ENCODE measurements at regions not wholly inside any gene's neighbourhood (a gene's known extent, or its start where the extent isn't known, plus 50 kb on each side); places are given as distances from the start of the nearest gene placed in this dataset.

DNA sequence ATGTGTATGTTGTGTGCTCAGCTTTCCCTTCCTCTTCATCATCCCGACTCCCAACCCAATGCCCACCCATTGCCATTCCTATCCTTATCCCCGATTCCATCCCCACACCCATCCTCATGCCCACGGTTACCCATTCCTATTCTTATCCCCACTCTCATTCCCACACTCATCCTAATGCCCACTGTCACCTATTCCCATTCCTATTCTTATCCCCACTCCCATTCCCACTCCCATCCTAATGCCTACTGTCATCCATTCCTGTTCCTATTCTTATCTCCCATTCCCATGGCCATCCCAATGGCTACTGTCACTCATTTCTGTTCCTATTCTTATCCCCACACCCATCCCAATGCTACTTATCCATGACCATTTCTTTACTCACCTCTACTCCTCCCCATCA is 254.1 kb downstream of the DHX35 start:
- intact Hi-C loops (cut with DNase I; ENCODE audit: low total_unique reads), result no loop called here
- Histone ChIP-seq H3K4me3 (no peak overlapping the region), H3K4me1 (peaks cover 0 to 3% (median 0%) of the 10 kb centered on the region in 4 donors), H3K27me3 (peaks cover 0 to 3% (median 0%) of the 10 kb centered on the region in 3 donors), H3K36me3 (no peaks in the 10 kb centered on the region), H3K9me3 (no peaks in the 10 kb centered on the region), H3K27ac (no peak overlapping the region)
- no peak for DNase-seq
- WGBS, 5 donors, result 79 to 94% (median 90%) methylated on average over 3 of the region's 3 CpGs
- TF ChIP-seq CTCF (IDR thresholded peaks at IDR 0.05) (no peak), EP300 (IDR thresholded peaks at IDR 0.05) (no peak)

DNA sequence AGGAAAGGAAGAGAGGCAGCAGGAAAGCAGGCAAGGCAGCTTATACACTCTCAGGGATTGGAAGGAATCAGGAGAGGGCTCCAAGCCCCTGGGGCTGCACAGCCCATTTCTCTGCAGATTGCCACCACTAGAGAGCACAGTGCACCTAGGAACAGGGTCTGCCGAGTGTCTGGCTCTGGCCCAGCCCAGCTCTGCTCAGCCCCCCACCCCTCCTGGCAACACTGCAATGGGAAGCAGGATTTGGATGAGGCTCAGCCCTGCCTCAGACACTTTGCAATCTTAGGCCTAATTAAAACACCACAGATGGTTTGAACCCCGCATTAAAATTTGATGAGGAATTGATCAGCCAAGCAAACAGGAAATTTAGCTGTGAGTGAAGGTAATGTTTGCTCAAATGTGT is 252.7 kb downstream of the DHX35 start:
- no peaks in the 10 kb centered on the region for H3K36me3 ChIP-seq
- TF ChIP-seq CTCF (IDR thresholded peaks at IDR 0.05), result no peak
- TF ChIP-seq POLR2A (IDR thresholded peaks at IDR 0.05), result no peak
- TF ChIP-seq POLR2AphosphoS5 (IDR thresholded peaks at IDR 0.05), result no peak
- TF ChIP-seq EP300 (IDR thresholded peaks at IDR 0.05), result no peak
- intact Hi-C loops (cut with DNase I; ENCODE audit: low total_unique reads), result no loop called here
- no peak overlapping the region for H3K27ac ChIP-seq
- 37 to 54% (median 41%) methylated on average over 2 of the region's 2 CpGs for WGBS, 5 donors
- peak in 1 of 2 donors; percentile 23 for DNase-seq
- no peak overlapping the region for H3K4me3 ChIP-seq
- no peaks in the 10 kb centered on the region for H3K9me3 ChIP-seq
- H3K27me3 ChIP-seq, result no peaks in the 10 kb centered on the region
- peaks cover 0 to 10% (median 2%) of the 10 kb centered on the region in 4 donors for H3K4me1 ChIP-seq

- 78 to 83% (median 81%) methylated on average over 3 of the region's 3 CpGs for WGBS, 5 donors
- TF ChIP-seq POLR2AphosphoS5 (IDR thresholded peaks at IDR 0.05) (no peak), CTCF (IDR thresholded peaks at IDR 0.05) (no peak), EP300 (IDR thresholded peaks at IDR 0.05) (no peak), POLR2A (IDR thresholded peaks at IDR 0.05) (no peak)
- Histone ChIP-seq H3K36me3 (no peaks in the 10 kb centered on the region), H3K27me3 (no peaks in the 10 kb centered on the region), H3K27ac (no peak overlapping the region), H3K4me1 (peaks cover 0 to 10% (median 2%) of the 10 kb centered on the region in 4 donors), H3K4me3 (no peak overlapping the region), H3K9me3 (no peaks in the 10 kb centered on the region)
- no peak for DNase-seq
- intact Hi-C loops (cut with DNase I; ENCODE audit: low total_unique reads), result no loop called here
Measured at GRCh38 chr20:39213476-39214145, 251.5 kb downstream of the DHX35 start.

DNA sequence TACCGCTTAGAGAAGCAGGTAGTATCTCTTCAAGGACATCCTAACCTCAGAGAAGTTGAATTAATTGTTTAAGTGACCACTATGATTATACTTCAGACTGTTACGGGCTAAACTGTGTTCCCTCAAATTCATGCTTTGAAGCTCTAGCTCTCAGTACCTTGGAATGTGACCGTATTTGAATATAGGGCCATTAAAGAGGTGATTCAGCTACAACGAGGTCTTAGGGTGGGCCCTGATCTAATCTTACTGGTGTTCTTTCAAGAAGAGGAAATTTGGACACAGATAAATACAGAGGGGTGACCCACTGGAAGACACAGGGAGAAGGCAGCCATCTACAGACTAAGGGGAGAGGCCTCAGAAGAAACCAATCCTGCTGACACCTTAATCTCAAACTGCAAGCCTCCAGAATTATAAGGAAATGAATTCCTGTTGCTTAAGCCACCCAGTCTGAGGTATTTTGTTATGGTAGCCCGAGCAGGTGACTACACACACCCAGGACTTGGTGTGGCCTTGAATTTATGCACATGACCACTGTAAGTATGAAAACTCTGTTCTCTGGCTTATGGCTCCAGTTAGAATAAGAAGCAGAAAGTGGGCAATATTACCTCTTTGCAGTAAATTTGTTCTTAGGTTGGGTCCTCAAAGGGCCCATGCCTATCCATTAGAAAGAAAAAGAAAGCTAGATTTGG is 249.1 kb downstream of the DHX35 start:
- no peaks in the 10 kb centered on the region for H3K27me3 ChIP-seq
- H3K36me3 ChIP-seq, result no peaks in the 10 kb centered on the region
- no peaks in the 10 kb centered on the region for H3K9me3 ChIP-seq
- 60 to 73% (median 63%) methylated on average over 5 of the region's 5 CpGs for WGBS, 5 donors
- DNase-seq, result no peak
- intact Hi-C loops (cut with DNase I; ENCODE audit: low total_unique reads), result no loop called here
- H3K4me1 ChIP-seq, result peaks cover 0 to 15% (median 6%) of the 10 kb centered on the region in 4 donors
- no peak overlapping the region for H3K27ac ChIP-seq
- no peak for TF ChIP-seq EP300 (IDR thresholded peaks at IDR 0.05)
- no peak for TF ChIP-seq CTCF (IDR thresholded peaks at IDR 0.05)
- no peak for TF ChIP-seq POLR2AphosphoS5 (IDR thresholded peaks at IDR 0.05)
- no peak for TF ChIP-seq POLR2A (IDR thresholded peaks at IDR 0.05)
- H3K4me3 ChIP-seq, result no peak overlapping the region

Data from stomach (tissue), 8 donors.